Progenitor cell of endocrine pancreas (in vitro differentiated cells): ENCODE measurements at regions not wholly inside any gene's neighbourhood (a gene's known extent, or its start where the extent isn't known, plus 50 kb on each side); places are given as distances from the start of the nearest gene placed in this dataset.

Source experiments
- DNase-seq: peaks from one replicate; pipeline ENCODE4 v3.0.0; 2021; ENCODE audit warnings: low spot score; ENCODE audit not compliant: unreplicated experiment
- H3K27ac Mint-ChIP-seq: 2 replicates; pipeline ENCODE4 v1.8.0; 2021; ENCODE audit warnings: mild to moderate bottlenecking, moderate library complexity, mixed read lengths
- H3K27me3 Mint-ChIP-seq: 2 replicates; pipeline ENCODE4 v1.8.0; 2021; ENCODE audit warnings: mixed read lengths
- H3K36me3 Mint-ChIP-seq: 2 replicates; pipeline ENCODE4 v1.8.0; 2022; ENCODE audit warnings: mixed read lengths; ENCODE audit not compliant: insufficient read depth
- H3K4me1 Mint-ChIP-seq: 2 replicates; pipeline ENCODE4 v1.8.0; 2021; ENCODE audit warnings: low read depth, mixed read lengths
- H3K4me3 Mint-ChIP-seq: 2 replicates; pipeline ENCODE4 v1.8.0; 2021; ENCODE audit warnings: low read depth, mild to moderate bottlenecking, moderate library complexity, mixed read lengths
- H3K9me3 Mint-ChIP-seq: 2 replicates; pipeline ENCODE4 v1.8.0; 2021; ENCODE audit warnings: low read depth, mixed read lengths
- CTCF ChIP-seq: fragments of 200-600 bp; sonication (generic); IDR thresholded peaks from one replicate; pipeline ENCODE4 v1.5.0; 2021; ENCODE audit warnings: antibody characterized with exemption, mild to moderate bottlenecking; ENCODE audit not compliant: unreplicated experiment

GRCh38 chr12:34401659-34402227 is 379.4 kb downstream of the ALG10 start:
- Mint-ChIP-seq H3K4me1 (no peaks in the 10 kb centered on the region), H3K9me3 (peaks cover 57% of the 10 kb centered on the region), H3K4me3 (no peak overlapping the region), H3K27ac (no peak overlapping the region), H3K27me3 (no peaks in the 10 kb centered on the region), H3K36me3 (peaks cover 1% of the 10 kb centered on the region)
- peak; percentile 10 for DNase-seq
- no peak for TF ChIP-seq CTCF

- no peak for TF ChIP-seq CTCF
- H3K27ac Mint-ChIP-seq, result no peak overlapping the region
- peaks cover 62% of the 10 kb centered on the region for H3K9me3 Mint-ChIP-seq
- peaks cover 1% of the 10 kb centered on the region for H3K36me3 Mint-ChIP-seq
- H3K4me3 Mint-ChIP-seq, result no peak overlapping the region
- peak; percentile 7 for DNase-seq
- no peaks in the 10 kb centered on the region for H3K27me3 Mint-ChIP-seq
- no peaks in the 10 kb centered on the region for H3K4me1 Mint-ChIP-seq
Observed at GRCh38 chr12:34402228-34402898, 380.1 kb downstream of the ALG10 start.

- Mint-ChIP-seq H3K27me3 (no peaks in the 10 kb centered on the region), H3K36me3 (peaks cover 1% of the 10 kb centered on the region), H3K4me3 (no peak overlapping the region), H3K9me3 (peaks cover 63% of the 10 kb centered on the region), H3K27ac (no peak overlapping the region), H3K4me1 (no peaks in the 10 kb centered on the region)
- peak; percentile 10 for DNase-seq
- no peak for TF ChIP-seq CTCF
Observed at GRCh38 chr12:34402899-34403705, 380.8 kb downstream of the ALG10 start.

GRCh38 chr12:34403706-34404376 is 381.5 kb downstream of the ALG10 start:
- peak; percentile 7 for DNase-seq
- Mint-ChIP-seq H3K9me3 (peaks cover 69% of the 10 kb centered on the region), H3K4me3 (no peak overlapping the region), H3K27me3 (no peaks in the 10 kb centered on the region), H3K36me3 (peaks cover 1% of the 10 kb centered on the region), H3K4me1 (no peaks in the 10 kb centered on the region), H3K27ac (no peak overlapping the region)
- TF ChIP-seq CTCF, result no peak
